NB4 (cell line): ENCODE measurements at regions not wholly inside any gene's neighbourhood (a gene's known extent, or its start where the extent isn't known, plus 50 kb on each side); places are given as distances from the start of the nearest gene placed in this dataset.

Experiments
- CTCF ChIP-seq: IDR thresholded peaks from one replicate; pipeline ENCODE4 v1.5.1; 2012; ENCODE audit warnings: low read depth, low read length
- MAX ChIP-seq: IDR thresholded peaks from 2 replicates; pipeline ENCODE4 v1.6.1; 2011; ENCODE audit warnings: low read depth, low read length
- MYC ChIP-seq: IDR thresholded peaks from 2 replicates; pipeline ENCODE4 v1.6.1; 2011; ENCODE audit warnings: low read depth, low read length
- POLR2A ChIP-seq: IDR thresholded peaks from 2 replicates; pipeline ENCODE4 v1.6.1; 2011; ENCODE audit warnings: mild to moderate bottlenecking; ENCODE audit not compliant: insufficient read length; ENCODE audit errors: extremely low read depth

- TF ChIP-seq MAX (no peak), CTCF (no peak), POLR2A (no peak), MYC (no peak)
These were observed 902.5 kb downstream of the FAM133A start for GRCh38 chrX:94576367-94577004.
